ENCODE measurements at regions not wholly inside any gene's neighbourhood (a gene's known extent, or its start where the extent isn't known, plus 50 kb on each side); places are given as distances from the start of the nearest gene placed in this dataset.
"Not testable (repeated sequence)": the region's sequence is repeated elsewhere in the genome, so short reads cannot be mapped to it uniquely, and the experiment has no call there.

GRCh38 chr13:70994191-70994590 lies 872.8 kb downstream of the DACH1 start:
- no peak for DNase-seq
- no peaks in the 10 kb centered on the region for H3K36me3 ChIP-seq (replicated peaks in 1 of 2)
- WGBS, 4 donors = 0 to 98% (median 70%) methylated on average over 1 of the region's 1 CpG
- H3K27me3 ChIP-seq = no peaks in the 10 kb centered on the region
- no peaks in the 10 kb centered on the region for H3K9me3 ChIP-seq (replicated peaks in 1 of 3)
- no peaks in the 10 kb centered on the region for H3K4me1 ChIP-seq (replicated peaks in 1 of 2)
- no peak for TF ChIP-seq CTCF (IDR thresholded peaks at IDR 0.05)
- intact Hi-C loops (cut with DNase I) = no loop called here
- H3K4me3 ChIP-seq = no peak overlapping the region
- H3K27ac ChIP-seq = no peak overlapping the region

- WGBS, 4 donors = 83 to 88% (median 84%) methylated on average over 6 of the region's 6 CpGs
- intact Hi-C loops (cut with DNase I) = no loop called here
These were observed 878.8 kb upstream of the KLHL1 start for GRCh38 chr13:70987043-70987442.

GRCh38 chr13:70985371-70985770 lies 877.1 kb upstream of the KLHL1 start:
- Histone ChIP-seq H3K27ac (no peak overlapping the region), H3K27me3 (no peaks in the 10 kb centered on the region), H3K9me3 (replicated peaks in 1 of 3) (no peaks in the 10 kb centered on the region), H3K36me3 (replicated peaks in 1 of 2) (no peaks in the 10 kb centered on the region), H3K4me1 (replicated peaks in 1 of 2) (no peaks in the 10 kb centered on the region), H3K4me3 (no peak overlapping the region)
- intact Hi-C loops (cut with DNase I) = no loop called here
- 64 to 87% (median 78%) methylated on average over 2 of the region's 2 CpGs for WGBS, 4 donors
- DNase-seq = no peak
- TF ChIP-seq CTCF (IDR thresholded peaks at IDR 0.05) = no peak

More at GRCh38 chr13:70987043-70987442, 878.8 kb upstream of the KLHL1 start:
- TF ChIP-seq CTCF (IDR thresholded peaks at IDR 0.05) (no peak), POLR2A (IDR thresholded peaks at IDR 0.05) (no peak)
- no peak overlapping the region for H3K27ac ChIP-seq
- H3K4me1 ChIP-seq (replicated peaks in 1 of 2) = no peaks in the 10 kb centered on the region
- no peaks in the 10 kb centered on the region for H3K36me3 ChIP-seq (replicated peaks in 1 of 2)
- no peaks in the 10 kb centered on the region for H3K27me3 ChIP-seq
- no peaks in the 10 kb centered on the region for H3K9me3 ChIP-seq (replicated peaks in 1 of 3)
- H3K4me3 ChIP-seq = no peak overlapping the region
- DNase-seq = no peak

- intact Hi-C loops (cut with DNase I); H3K4me3 ChIP-seq; DNase-seq; H3K4me1 ChIP-seq (replicated peaks in 1 of 2); H3K36me3 ChIP-seq (replicated peaks in 1 of 2); H3K27ac ChIP-seq; H3K9me3 ChIP-seq (replicated peaks in 1 of 3); H3K27me3 ChIP-seq: not testable (repeated sequence)
These were observed 873.0 kb upstream of the KLHL1 start for GRCh38 chr13:70981219-70981618.

- DNase-seq = no peak
- Histone ChIP-seq H3K27me3 (no peaks in the 10 kb centered on the region), H3K4me1 (replicated peaks in 1 of 2) (no peaks in the 10 kb centered on the region), H3K9me3 (replicated peaks in 1 of 3) (no peaks in the 10 kb centered on the region), H3K36me3 (replicated peaks in 1 of 2) (no peaks in the 10 kb centered on the region), H3K27ac (no peak overlapping the region), H3K4me3 (no peak overlapping the region)
- intact Hi-C loops (cut with DNase I) = no loop called here
- 66 to 70% (median 68%) methylated on average over 5 of the region's 5 CpGs for WGBS, 4 donors
- no peak for TF ChIP-seq POLR2A (IDR thresholded peaks at IDR 0.05)
- no peak for TF ChIP-seq CTCF (IDR thresholded peaks at IDR 0.05)
These were observed 861.1 kb upstream of the KLHL1 start for GRCh38 chr13:70969321-70969720.
